ENCODE measurements at regions not wholly inside any gene's neighbourhood (a gene's known extent, or its start where the extent isn't known, plus 50 kb on each side); places are given as distances from the start of the nearest gene placed in this dataset.
A peak's percentile ranks its signal among the peaks of the same experiment; 100 is the strongest.
"Not testable (repeated sequence)": the region's sequence is repeated elsewhere in the genome, so short reads cannot be mapped to it uniquely, and the experiment has no call there.

- no peak for DNase-seq
Observed at GRCh38 chr14:105989566-105990302, 463.4 kb downstream of the TMEM121 start.

DNA sequence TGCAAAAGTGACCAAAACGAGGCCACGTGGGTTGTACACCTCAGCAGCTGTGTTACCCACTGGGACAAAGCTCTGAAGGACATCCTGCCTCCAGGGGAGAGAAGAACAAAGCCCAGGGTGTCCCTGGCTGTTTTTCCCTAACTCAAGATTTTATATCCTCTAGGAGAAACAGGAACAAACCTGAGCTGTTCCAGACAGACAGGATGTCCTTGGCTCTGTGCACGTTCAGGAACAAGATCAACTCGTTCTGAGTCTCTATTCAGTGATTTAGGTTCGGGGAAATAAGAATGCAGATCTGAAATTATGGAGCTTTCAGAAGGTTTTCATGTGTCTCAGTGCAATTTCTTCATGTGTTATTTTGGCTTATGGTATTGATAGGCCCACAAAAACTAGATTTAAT lies 465.3 kb downstream of the TMEM121 start:
- not testable (repeated sequence) for DNase-seq

DNA sequence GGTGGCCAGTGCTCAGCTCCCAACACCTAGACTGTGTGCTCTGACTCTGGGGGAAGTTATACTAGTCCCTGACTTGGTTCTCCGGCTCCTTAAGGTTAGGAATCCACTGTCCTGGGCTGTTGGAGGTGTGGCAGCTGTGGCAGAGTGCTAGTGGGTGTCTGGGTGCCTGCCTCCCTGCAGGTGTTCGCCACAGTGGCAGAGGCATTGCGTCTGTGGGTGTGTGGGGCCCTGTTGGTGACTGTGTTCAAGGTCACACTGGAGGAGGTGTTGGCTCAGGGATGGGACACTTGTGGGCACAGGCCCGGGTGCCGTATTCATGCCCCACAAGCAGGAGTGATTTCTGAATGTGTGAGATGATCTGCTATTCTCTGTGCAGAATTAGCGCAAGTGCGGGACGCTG lies 467.4 kb downstream of the TMEM121 start:
- no peak for DNase-seq

DNA sequence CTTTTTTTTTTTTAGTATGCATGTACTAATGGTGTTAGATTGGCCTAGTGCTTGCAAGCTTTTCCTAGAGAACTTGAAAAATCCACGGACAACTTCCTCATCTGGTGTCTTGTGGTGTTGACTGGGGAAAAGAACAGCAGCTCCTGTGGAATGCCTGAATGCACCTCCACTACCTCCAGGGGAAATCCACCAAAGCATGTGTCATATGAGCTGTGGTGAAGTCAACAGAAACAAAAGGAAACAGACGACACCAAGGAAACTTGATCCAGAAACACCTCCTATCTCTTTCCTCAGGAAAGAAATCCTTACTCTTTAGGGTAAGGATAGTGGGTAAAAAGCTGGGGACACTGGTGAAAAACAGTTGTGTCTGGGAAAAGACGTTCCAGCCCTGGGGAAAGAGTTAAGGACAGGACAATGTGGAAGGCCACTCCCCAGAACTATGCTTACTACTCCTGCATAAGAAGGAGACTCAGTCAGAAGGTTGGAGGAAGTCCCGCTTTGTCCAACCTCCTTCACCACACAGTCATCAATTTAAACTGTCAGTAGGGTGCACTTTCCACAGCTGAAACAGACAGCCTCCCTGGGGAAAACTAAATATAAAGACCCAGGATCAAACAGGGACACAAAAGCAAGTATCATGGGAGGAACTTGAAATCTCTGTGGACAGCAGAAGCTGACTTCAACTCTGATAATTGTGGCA lies 468.8 kb downstream of the TMEM121 start:
- DNase-seq: not testable (repeated sequence)

DNA sequence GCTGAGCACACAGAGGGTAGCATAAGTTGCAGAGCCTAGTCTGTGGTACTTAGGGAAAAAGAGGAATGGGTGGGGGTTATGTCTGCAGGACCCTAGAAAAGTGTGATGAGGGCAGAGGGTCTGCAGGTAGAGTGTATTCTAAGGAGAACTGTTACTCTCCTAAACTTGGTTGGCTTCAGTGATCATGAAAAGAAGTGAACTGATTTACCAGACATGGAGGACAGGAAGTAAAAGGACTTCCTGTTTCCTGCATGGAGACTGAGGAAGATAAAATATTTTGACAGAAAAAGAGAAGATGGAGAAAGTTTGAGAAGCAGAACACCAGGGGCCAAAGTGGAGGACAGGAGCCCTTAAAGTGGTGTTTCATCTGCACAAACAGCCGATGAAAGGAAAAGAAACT lies 472.2 kb downstream of the TMEM121 start:
- not testable (repeated sequence) for DNase-seq

DNA sequence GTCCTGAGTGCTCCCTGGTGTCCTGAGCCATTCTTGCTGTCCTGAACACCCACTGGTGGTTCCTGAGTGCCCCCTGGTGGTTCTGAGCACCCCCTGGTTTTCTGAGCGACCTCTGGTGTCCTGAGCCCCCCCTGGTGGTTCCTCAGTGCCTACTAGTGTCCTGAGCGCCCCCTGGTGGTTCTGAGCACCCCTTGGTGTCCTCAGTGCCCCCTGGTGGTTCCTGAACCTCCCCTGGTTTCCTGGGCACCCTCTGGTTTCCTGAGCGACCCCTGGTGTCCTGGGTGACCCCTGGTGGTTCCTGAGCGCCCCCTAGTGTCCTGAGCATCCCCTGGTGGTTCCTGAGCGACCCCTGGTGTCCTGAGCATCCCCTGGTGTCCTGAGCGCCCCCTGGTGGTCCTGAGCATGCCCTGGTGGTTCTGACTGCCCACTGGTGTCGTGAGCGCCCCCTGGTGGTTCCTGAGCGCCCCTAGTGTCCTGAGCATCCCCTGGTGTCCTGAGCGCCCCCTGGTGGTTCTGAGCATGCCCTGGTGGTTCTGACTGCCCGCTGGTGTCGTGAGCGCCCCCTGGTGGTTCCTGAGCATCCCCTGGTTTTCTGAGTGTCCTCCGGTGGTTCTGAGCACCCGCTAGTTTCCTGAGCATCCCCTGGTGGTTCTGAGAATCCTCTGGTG lies 473.1 kb downstream of the TMEM121 start:
- DNase-seq: peak; percentile 82

DNA sequence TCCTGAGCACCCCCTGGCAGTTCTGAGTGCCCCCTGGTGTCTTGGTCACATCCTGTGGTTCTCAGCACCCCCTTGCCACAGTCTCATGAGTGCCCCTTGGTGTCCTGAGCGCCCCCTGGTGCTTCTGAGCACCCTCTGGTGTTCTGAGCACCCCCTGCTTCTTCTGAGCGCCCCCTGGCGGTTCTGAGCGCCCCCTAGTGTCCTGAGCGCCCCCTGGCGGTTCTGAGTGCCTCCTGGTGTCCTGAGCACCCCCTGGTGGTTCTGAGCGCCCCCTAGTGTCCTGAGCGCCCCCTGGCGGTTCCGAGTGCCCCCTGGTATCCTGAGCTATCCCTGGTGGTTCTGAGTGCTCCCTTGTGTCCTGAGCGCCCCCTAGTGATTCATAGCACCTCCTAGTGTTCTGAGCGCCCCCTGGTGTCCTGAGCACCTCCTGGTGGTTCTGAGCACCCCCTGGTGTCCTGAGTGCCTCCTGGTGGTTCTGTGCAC lies 473.7 kb downstream of the TMEM121 start:
- DNase-seq: peak; percentile 34

DNA sequence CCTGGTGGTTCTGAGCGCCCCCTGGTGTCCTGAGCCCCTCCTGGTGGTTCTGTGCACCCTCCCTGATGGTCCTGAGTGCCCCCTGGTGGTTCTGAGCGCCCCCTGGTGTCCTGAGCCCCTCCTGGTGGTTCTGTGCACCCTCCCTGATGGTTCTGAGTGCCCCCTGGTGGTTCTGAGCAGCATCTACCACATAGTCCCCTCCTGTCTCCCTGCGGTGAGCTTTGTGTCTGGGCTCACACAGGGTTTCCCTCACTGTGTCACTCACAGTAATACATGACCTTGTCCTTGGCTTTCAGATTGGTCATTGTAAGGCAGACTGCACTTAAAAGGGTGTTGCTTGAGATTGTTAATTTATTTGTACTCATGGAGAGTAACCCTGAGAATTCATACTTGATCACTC lies 474.9 kb downstream of the TMEM121 start:
- not testable (repeated sequence) for DNase-seq

- no peak for DNase-seq
Observed at GRCh38 chr14:106003351-106003750, 477.0 kb downstream of the TMEM121 start.

GRCh38 chr14:106004937-106005795 lies 478.8 kb downstream of the TMEM121 start:
- peak; percentile 23 for DNase-seq

GRCh38 chr14:106006043-106006442 lies 479.7 kb downstream of the TMEM121 start:
- peak; percentile 29 for DNase-seq

DNA sequence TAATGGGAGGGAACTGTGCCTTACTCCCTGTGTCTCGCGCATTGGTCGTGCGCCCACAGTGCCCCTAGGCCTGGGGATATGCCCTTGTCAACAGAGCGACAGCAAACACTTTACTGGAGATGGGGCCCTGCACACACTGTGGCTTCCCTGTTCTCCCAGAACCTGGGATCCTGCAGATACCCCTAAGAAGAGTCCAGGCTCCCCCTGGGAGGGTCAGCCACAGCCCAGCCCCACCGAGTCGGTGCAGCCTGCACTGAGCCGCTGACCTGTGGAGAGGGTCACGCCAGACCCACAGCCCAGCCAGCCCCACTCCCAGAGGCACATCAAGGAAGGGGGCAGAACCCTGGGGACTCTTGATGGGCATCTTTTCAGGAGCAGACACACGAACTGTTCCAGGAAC lies 480.3 kb downstream of the TMEM121 start:
- not testable (repeated sequence) for DNase-seq

GRCh38 chr14:106010783-106011182 lies 484.4 kb downstream of the TMEM121 start:
- no peak for DNase-seq

GRCh38 chr14:106011631-106012360 lies 485.4 kb downstream of the TMEM121 start:
- DNase-seq: peak; percentile 75

- DNase-seq: not testable (repeated sequence)
Observed at GRCh38 chr14:106012361-106012725, 486.0 kb downstream of the TMEM121 start.

DNA sequence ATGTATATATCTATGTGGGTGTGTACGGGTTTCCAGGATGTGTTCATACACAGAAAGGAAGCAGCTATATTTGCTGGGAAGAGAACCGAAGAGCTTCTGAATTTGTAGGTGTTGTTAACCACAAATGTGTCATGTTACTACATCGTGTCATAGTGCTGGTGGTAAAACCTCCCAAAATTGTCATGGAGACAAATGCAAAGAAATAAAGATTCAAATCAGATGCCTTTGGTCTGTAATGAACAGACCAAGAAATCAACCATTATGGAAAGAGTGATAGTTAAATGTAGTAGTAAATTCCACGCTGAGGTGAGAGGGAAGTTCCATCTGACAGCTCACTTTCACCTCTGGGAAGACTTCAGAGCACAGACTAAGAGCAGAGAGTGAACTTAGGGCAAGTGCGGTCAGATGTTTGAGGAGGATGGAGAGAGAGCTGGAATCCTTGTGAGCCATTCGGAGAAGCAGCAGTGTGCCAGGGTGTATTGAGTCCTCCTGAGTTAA lies 487.5 kb downstream of the TMEM121 start:
- no peak for DNase-seq

- DNase-seq: not testable (repeated sequence)
Observed at GRCh38 chr14:106017952-106018351, 491.6 kb downstream of the TMEM121 start.

GRCh38 chr14:106021832-106022231 lies 495.4 kb downstream of the TMEM121 start:
- no peak for DNase-seq

- DNase-seq: not testable (repeated sequence)
Observed at GRCh38 chr14:106022648-106023047, 496.3 kb downstream of the TMEM121 start.

- DNase-seq: no peak
Observed at GRCh38 chr14:106023411-106023810, 497.0 kb downstream of the TMEM121 start.

DNA sequence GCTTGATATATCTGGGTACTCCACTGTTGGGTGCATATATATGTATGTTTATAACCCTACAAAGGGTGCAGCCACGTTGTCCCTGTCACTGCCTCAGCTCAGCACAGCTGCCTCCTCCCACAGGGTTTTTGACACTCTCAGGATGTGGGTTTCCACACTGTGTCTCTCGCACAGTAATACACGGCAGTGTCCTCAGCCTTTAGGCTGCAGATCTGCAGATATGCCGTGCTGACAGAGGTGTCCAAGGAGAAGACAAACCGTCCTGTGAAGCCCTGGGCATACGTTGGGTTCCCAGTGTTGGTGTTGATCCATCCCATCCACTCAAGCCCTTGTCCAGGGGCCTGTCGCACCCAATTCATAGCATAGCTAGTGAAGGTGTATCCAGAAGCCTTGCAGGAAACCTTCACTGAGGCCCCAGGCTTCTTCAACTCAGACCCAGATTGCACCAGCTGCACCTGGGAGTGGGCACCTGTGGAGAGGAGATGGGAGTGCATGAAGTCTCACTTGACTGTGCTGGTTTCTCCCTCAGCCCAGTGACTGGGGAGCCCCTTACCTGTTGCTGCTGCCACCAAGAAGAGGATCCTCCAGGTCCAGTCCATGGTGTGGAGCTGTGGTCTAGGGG lies 498.7 kb downstream of the TMEM121 start:
- no peak for DNase-seq

Measured in effector CD8-positive, alpha-beta T cell (primary cell).